Activated T-cell treated with anti-CD3 and anti-CD28 coated beads, Interleukin-2, amount 50 U/mL, for 24 hours (primary cell): ENCODE measurements at regions not wholly inside any gene's neighbourhood (a gene's known extent, or its start where the extent isn't known, plus 50 kb on each side); places are given as distances from the start of the nearest gene placed in this dataset.

ENCODE experiments used
- DNase-seq: peaks from one replicate; pipeline ENCODE4 v3.0.0-alpha.2; 2020
- H3K27ac Mint-ChIP-seq: 2 replicates; pipeline ENCODE4 v1.8.0; 2020; ENCODE audit warnings: mild to moderate bottlenecking, mixed read lengths
- H3K27me3 Mint-ChIP-seq: 2 replicates; pipeline ENCODE4 v1.8.0; 2020; ENCODE audit warnings: mixed read lengths
- H3K36me3 Mint-ChIP-seq: 2 replicates; pipeline ENCODE4 v1.8.0; 2020; ENCODE audit warnings: low read depth, mixed read lengths
- H3K4me1 Mint-ChIP-seq: 2 replicates; pipeline ENCODE4 v1.8.0; 2020; ENCODE audit warnings: low read depth, mixed read lengths
- H3K4me3 Mint-ChIP-seq: 2 replicates; pipeline ENCODE4 v1.8.0; 2020; ENCODE audit warnings: mild to moderate bottlenecking, moderate library complexity, mixed read lengths
- H3K9me3 Mint-ChIP-seq: 2 replicates; pipeline ENCODE4 v1.8.0; 2020; ENCODE audit warnings: mixed read lengths

DNA sequence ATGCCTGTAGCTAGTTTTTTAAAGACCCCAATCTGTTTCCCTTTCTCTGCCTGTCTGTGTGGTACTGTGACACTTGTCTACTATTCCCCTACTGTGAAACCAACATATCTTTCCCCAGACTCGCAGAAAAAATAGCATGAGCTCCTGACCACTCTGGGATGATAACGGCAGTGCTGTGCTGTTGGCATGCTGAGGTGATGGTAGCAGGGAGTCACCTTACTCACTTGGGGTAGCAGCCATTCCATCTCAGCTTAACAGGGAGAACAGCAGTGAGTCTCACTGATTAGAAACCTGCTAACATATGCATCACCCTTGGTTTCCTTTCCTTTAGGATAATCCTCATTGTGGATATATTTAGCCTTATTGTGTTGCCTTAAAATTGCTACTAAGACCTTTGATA lies 469.6 kb upstream of the FZD8 start:
- no peaks in the 10 kb centered on the region for H3K27me3 Mint-ChIP-seq
- no peak for DNase-seq
- no peak overlapping the region for H3K4me3 Mint-ChIP-seq
- peaks cover 3% of the 10 kb centered on the region for H3K9me3 Mint-ChIP-seq
- no peaks in the 10 kb centered on the region for H3K4me1 Mint-ChIP-seq
- no peak overlapping the region for H3K27ac Mint-ChIP-seq
- no peaks in the 10 kb centered on the region for H3K36me3 Mint-ChIP-seq

DNA sequence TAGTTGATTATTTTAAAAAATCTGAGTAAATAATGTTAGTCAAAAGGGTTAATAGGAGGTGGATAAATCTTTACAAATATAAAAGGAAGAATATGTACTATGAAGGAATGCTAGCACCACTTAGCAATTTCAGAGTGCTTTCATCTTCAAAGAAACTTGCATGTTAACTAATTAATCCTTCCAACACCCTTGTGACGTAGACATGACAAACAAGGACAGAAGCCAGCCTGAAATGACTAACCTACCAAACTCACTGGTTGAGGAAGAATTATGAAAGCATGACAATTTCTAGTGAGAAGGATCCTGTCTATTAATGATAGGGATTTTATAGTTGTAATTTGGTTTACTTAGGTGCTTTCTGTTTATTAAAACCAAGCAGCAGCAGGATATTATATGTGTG lies 468.0 kb upstream of the FZD8 start:
- no peak overlapping the region for H3K4me3 Mint-ChIP-seq
- H3K27me3 Mint-ChIP-seq, result no peaks in the 10 kb centered on the region
- H3K9me3 Mint-ChIP-seq, result peaks cover 3% of the 10 kb centered on the region
- H3K4me1 Mint-ChIP-seq, result no peaks in the 10 kb centered on the region
- no peaks in the 10 kb centered on the region for H3K36me3 Mint-ChIP-seq
- H3K27ac Mint-ChIP-seq, result no peak overlapping the region
- DNase-seq, result no peak

GRCh38 chr10:36109399-36110023 lies 467.4 kb upstream of the FZD8 start:
- no peaks in the 10 kb centered on the region for H3K36me3 Mint-ChIP-seq
- DNase-seq, result no peak
- peaks cover 3% of the 10 kb centered on the region for H3K9me3 Mint-ChIP-seq
- no peaks in the 10 kb centered on the region for H3K4me1 Mint-ChIP-seq
- H3K4me3 Mint-ChIP-seq, result no peak overlapping the region
- no peak overlapping the region for H3K27ac Mint-ChIP-seq
- no peaks in the 10 kb centered on the region for H3K27me3 Mint-ChIP-seq

- Mint-ChIP-seq H3K4me3 (no peak overlapping the region), H3K4me1 (no peaks in the 10 kb centered on the region), H3K27me3 (no peaks in the 10 kb centered on the region), H3K36me3 (no peaks in the 10 kb centered on the region), H3K27ac (no peak overlapping the region), H3K9me3 (peaks cover 10% of the 10 kb centered on the region)
- DNase-seq, result no peak
Measured at GRCh38 chr10:36097696-36098095, 455.6 kb upstream of the FZD8 start.

DNA sequence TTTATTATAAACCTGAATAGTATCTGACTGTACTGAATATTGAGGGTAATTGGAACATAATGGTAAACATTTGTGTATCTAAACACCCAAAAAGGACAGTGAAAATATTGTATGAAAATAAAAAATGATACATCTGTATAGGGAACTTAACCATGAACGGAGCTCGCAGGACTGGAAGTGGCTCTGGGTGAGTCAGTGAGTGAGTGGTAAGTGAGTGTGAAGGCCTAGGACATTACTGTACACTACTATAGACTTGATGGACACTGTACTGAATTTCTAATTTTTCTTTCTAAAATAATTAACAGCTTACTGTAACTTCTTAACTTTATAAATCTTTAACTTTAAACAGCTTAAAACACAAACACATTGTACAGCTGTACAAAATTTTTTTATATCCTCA lies 454.5 kb upstream of the FZD8 start:
- Mint-ChIP-seq H3K36me3 (no peaks in the 10 kb centered on the region), H3K27me3 (no peaks in the 10 kb centered on the region), H3K4me1 (no peaks in the 10 kb centered on the region), H3K9me3 (peaks cover 10% of the 10 kb centered on the region), H3K4me3 (no peak overlapping the region), H3K27ac (no peak overlapping the region)
- no peak for DNase-seq

DNA sequence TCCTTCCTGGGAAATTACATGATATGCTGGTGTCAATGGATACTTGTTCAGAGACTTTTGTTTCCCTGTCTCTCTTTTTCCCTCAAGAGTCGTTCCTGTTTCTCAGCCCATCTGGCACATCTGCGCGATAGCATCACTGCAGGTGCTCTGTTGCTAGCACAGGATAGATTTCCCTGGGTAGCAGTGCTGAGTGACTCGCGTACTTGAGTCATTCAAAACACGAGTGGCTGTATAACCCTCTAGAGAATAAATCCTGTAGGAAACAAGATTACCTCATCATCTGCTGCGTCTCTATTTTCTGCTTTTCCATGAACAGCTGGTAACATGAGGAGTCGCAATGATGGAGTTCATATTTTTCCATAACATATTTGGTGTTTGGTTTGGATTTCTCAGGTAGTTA lies 452.0 kb upstream of the FZD8 start:
- H3K36me3 Mint-ChIP-seq, result no peaks in the 10 kb centered on the region
- no peaks in the 10 kb centered on the region for H3K4me1 Mint-ChIP-seq
- no peak overlapping the region for H3K4me3 Mint-ChIP-seq
- H3K27ac Mint-ChIP-seq, result no peak overlapping the region
- no peaks in the 10 kb centered on the region for H3K27me3 Mint-ChIP-seq
- DNase-seq, result no peak
- H3K9me3 Mint-ChIP-seq, result peaks cover 8% of the 10 kb centered on the region

DNA sequence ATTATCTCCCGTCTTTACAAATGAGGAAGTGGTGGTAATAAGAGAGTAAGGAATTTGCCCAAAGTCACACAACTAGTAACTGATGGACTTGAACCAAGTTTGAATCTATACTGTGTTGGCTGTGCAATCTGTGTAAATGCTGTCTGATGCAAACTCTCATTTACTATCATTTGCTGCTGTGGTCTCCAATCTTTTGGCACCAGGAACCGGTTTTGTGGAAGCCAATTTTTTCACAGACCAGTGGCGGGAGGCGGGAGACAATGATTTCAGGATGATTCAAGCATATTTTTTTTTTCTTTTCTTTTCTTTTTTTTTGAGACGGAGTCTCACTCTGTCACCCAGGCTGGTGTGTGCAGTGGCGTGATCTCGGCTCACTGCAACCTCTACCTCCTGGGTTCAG lies 450.0 kb upstream of the FZD8 start:
- H3K9me3 Mint-ChIP-seq, result peaks cover 8% of the 10 kb centered on the region

GRCh38 chr10:36091007-36091406 lies 448.9 kb upstream of the FZD8 start:
- peaks cover 8% of the 10 kb centered on the region for H3K9me3 Mint-ChIP-seq
- H3K27me3 Mint-ChIP-seq, result no peaks in the 10 kb centered on the region
- no peak overlapping the region for H3K4me3 Mint-ChIP-seq
- no peaks in the 10 kb centered on the region for H3K36me3 Mint-ChIP-seq
- H3K27ac Mint-ChIP-seq, result no peak overlapping the region
- H3K4me1 Mint-ChIP-seq, result no peaks in the 10 kb centered on the region
- DNase-seq, result no peak

More for the DNA sequence above, 450.0 kb upstream of the FZD8 start:
- Mint-ChIP-seq H3K27me3 (no peaks in the 10 kb centered on the region), H3K4me1 (no peaks in the 10 kb centered on the region), H3K27ac (no peak overlapping the region), H3K4me3 (no peak overlapping the region), H3K36me3 (no peaks in the 10 kb centered on the region)
- DNase-seq, result no peak

GRCh38 chr10:36089790-36090440 lies 447.8 kb upstream of the FZD8 start:
- Mint-ChIP-seq H3K9me3 (peaks cover 6% of the 10 kb centered on the region), H3K36me3 (no peaks in the 10 kb centered on the region), H3K4me3 (no peak overlapping the region), H3K27ac (no peak overlapping the region), H3K4me1 (no peaks in the 10 kb centered on the region), H3K27me3 (no peaks in the 10 kb centered on the region)
- no peak for DNase-seq

GRCh38 chr10:36087006-36088005 lies 445.2 kb upstream of the FZD8 start:
- Mint-ChIP-seq H3K27me3 (no peaks in the 10 kb centered on the region), H3K9me3 (peaks cover 6% of the 10 kb centered on the region), H3K4me3 (no peak overlapping the region), H3K27ac (no peak overlapping the region), H3K4me1 (no peaks in the 10 kb centered on the region), H3K36me3 (no peaks in the 10 kb centered on the region)
- DNase-seq, result no peak

- H3K36me3 Mint-ChIP-seq, result no peaks in the 10 kb centered on the region
Measured at GRCh38 chr10:36075196-36075595, 433.1 kb upstream of the FZD8 start.

DNA sequence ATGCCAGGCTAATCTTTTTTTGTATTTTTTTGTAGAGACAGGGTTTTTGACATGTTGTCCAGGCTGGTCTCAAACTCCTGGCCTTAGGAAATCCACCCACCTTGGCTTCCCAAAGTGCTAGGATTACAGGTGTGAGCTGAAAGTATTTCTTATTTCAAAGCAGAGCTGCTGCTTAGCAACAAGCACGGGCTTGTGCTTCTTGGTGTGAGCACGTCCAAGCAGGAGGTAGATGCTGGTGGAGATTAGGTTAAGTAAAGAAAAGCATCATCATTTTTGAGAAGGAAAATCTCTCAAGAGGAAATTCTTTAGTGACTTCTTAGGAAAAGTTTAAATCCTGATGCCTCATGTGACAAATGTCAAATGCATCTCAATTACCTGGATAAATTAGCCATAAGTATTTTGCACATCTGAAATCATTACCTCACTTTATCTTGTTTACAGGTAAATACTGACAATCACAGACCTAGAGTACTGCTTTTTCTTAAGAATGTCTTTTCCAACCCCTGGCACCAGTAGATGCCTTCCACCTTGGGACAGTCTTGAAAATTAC lies 431.8 kb upstream of the FZD8 start:
- Mint-ChIP-seq H3K27ac (no peak overlapping the region), H3K27me3 (no peaks in the 10 kb centered on the region), H3K4me1 (no peaks in the 10 kb centered on the region), H3K4me3 (no peak overlapping the region), H3K36me3 (no peaks in the 10 kb centered on the region), H3K9me3 (peaks cover 6% of the 10 kb centered on the region)
- no peak for DNase-seq

More at GRCh38 chr10:36075196-36075595, 433.1 kb upstream of the FZD8 start:
- Mint-ChIP-seq H3K4me1 (no peaks in the 10 kb centered on the region), H3K9me3 (peaks cover 6% of the 10 kb centered on the region), H3K4me3 (no peak overlapping the region), H3K27me3 (no peaks in the 10 kb centered on the region), H3K27ac (no peak overlapping the region)
- no peak for DNase-seq

DNA sequence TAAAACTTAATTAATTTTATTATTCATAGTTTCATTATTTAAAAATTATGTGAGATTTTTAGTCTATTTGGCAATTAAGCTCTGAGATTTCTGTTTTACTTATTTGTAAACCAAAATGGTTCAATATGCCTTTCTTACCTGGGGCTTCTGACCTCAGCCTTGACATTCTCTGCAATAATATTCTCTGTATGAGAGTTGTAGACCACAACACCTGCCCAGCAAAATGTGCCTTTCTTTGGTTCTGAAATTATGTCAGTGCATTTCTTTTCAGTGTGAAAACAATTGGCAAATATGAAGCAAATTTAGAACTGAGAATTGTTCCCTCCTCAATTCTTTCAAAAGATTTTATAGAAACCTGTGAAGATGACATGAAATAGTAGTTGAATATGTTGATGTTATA lies 426.4 kb upstream of the FZD8 start:
- DNase-seq, result no peak
- Mint-ChIP-seq H3K9me3 (peaks cover 5% of the 10 kb centered on the region), H3K27me3 (no peaks in the 10 kb centered on the region), H3K27ac (no peak overlapping the region), H3K4me3 (no peak overlapping the region), H3K4me1 (no peaks in the 10 kb centered on the region), H3K36me3 (no peaks in the 10 kb centered on the region)

GRCh38 chr10:36067748-36068147 lies 425.7 kb upstream of the FZD8 start:
- no peaks in the 10 kb centered on the region for H3K27me3 Mint-ChIP-seq
- no peaks in the 10 kb centered on the region for H3K36me3 Mint-ChIP-seq
- H3K9me3 Mint-ChIP-seq, result peaks cover 7% of the 10 kb centered on the region
- H3K27ac Mint-ChIP-seq, result no peak overlapping the region
- no peaks in the 10 kb centered on the region for H3K4me1 Mint-ChIP-seq
- H3K4me3 Mint-ChIP-seq, result no peak overlapping the region
- DNase-seq, result no peak
